ENCODE measurements at regions not wholly inside any gene's neighbourhood (a gene's known extent, or its start where the extent isn't known, plus 50 kb on each side); places are given as distances from the start of the nearest gene placed in this dataset.

DNA sequence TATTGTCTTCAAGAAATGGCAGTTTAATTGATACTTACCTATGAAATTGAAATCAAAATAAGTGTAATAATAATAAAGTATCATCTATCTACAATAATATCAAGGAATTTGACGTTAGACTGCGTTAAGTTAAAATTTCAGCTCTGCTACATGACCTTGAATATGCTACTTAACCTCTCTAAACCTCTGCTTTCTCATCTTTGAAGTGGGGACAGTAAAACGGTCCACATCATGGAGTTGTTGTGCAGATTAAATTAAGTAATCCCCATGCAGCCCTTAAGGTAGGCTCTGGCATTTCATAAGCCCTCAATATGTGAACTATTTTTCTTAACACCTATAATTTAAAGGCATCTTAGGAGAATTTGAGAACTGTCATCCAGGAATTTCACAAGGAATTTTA lies 252.4 kb upstream of the PHF14 start:
- H3K36me3 ChIP-seq (ENCODE audit: control insufficient read depth in 2 of 2, extremely low read depth in 1 of 2, insufficient read depth in 1 of 2, low read length in 1 of 2), result no peaks in the 10 kb centered on the region
- Mint-ChIP-seq H3K36me3 (no peaks in the 10 kb centered on the region), H3K27me3 (peaks cover 0 to 3% of the 10 kb centered on the region in 2 donors), H3K27ac (no peak overlapping the region), H3K4me3 (no peak overlapping the region), H3K9me3 (no peaks in the 10 kb centered on the region), H3K4me1 (no peaks in the 10 kb centered on the region)
- H3K27me3 ChIP-seq (replicated peaks in 1 of 2; ENCODE audit: control insufficient read depth in 2 of 2, extremely low read depth in 1 of 2, insufficient read depth in 2 of 2, low read length in 1 of 2), result no peaks in the 10 kb centered on the region
- no CpG with 5 or more reads among the region's 3 CpGs for WGBS (ENCODE audit: insufficient coverage)
- ATAC-seq (replicated peaks in 1 of 4) (no peak), DNase-seq (no peak)
- no peaks in the 10 kb centered on the region for H3K4me1 ChIP-seq (ENCODE audit: control insufficient read depth in 1 of 2, extremely low read depth in 1 of 2, insufficient read depth in 2 of 2, low read length in 2 of 2)
- POLR2A ChIA-PET, result no interaction called here
- H3K4me3 ChIP-seq (ENCODE audit: control insufficient read depth in 1 of 2, extremely low read depth in 1 of 2, low read length in 1 of 2), result no peak overlapping the region
- no peaks in the 10 kb centered on the region for H3K9me3 ChIP-seq
- CTCF ChIA-PET, result interaction anchor here in 1 of 2 donors (0.6 kb wide), 1 partner anchor 9 kb away, joined by 3 read pairs; no protein-coding TSS in a partner anchor
- H3K27ac ChIP-seq (ENCODE audit: low read length), result no peak overlapping the region

- no peak overlapping the region for H3K4me3 ChIP-seq (ENCODE audit: control insufficient read depth in 1 of 2, extremely low read depth in 1 of 2, low read length in 1 of 2)
- no peak overlapping the region for H3K4me3 Mint-ChIP-seq
- no peaks in the 10 kb centered on the region for H3K9me3 ChIP-seq
- WGBS (ENCODE audit: insufficient coverage), result no CpG with 5 or more reads among the region's 1 CpG
- no peaks in the 10 kb centered on the region for H3K4me1 Mint-ChIP-seq
- POLR2A ChIA-PET, result no interaction called here
- no peaks in the 10 kb centered on the region for H3K9me3 Mint-ChIP-seq
- ATAC-seq (replicated peaks in 1 of 4) (no peak), DNase-seq (no peak)
- CTCF ChIA-PET, result no interaction called here
- no peak overlapping the region for H3K27ac ChIP-seq (ENCODE audit: low read length)
- H3K27ac Mint-ChIP-seq, result no peak overlapping the region
- H3K4me1 ChIP-seq (ENCODE audit: control insufficient read depth in 1 of 2, extremely low read depth in 1 of 2, insufficient read depth in 2 of 2, low read length in 2 of 2), result no peaks in the 10 kb centered on the region
- H3K27me3 Mint-ChIP-seq, result peaks cover 0 to 3% of the 10 kb centered on the region in 2 donors
- no peaks in the 10 kb centered on the region for H3K36me3 Mint-ChIP-seq
- no peaks in the 10 kb centered on the region for H3K27me3 ChIP-seq (replicated peaks in 1 of 2; ENCODE audit: control insufficient read depth in 2 of 2, extremely low read depth in 1 of 2, insufficient read depth in 2 of 2, low read length in 1 of 2)
- no peaks in the 10 kb centered on the region for H3K36me3 ChIP-seq (ENCODE audit: control insufficient read depth in 2 of 2, extremely low read depth in 1 of 2, insufficient read depth in 1 of 2, low read length in 1 of 2)
These were observed 249.8 kb upstream of the PHF14 start for GRCh38 chr7:10723832-10724231.

- Histone ChIP-seq H3K36me3 (ENCODE audit: control insufficient read depth in 2 of 2, extremely low read depth in 1 of 2, insufficient read depth in 1 of 2, low read length in 1 of 2) (no peaks in the 10 kb centered on the region), H3K4me3 (ENCODE audit: control insufficient read depth in 1 of 2, extremely low read depth in 1 of 2, low read length in 1 of 2) (no peak overlapping the region), H3K4me1 (ENCODE audit: control insufficient read depth in 1 of 2, extremely low read depth in 1 of 2, insufficient read depth in 2 of 2, low read length in 2 of 2) (no peaks in the 10 kb centered on the region), H3K27me3 (replicated peaks in 1 of 2; ENCODE audit: control insufficient read depth in 2 of 2, extremely low read depth in 1 of 2, insufficient read depth in 2 of 2, low read length in 1 of 2) (no peaks in the 10 kb centered on the region), H3K9me3 (no peaks in the 10 kb centered on the region), H3K27ac (ENCODE audit: low read length) (no peak overlapping the region)
- no peaks in the 10 kb centered on the region for H3K9me3 Mint-ChIP-seq
- ATAC-seq (replicated peaks in 1 of 4), result no peak
- no CpG with 5 or more reads among the region's 1 CpG for WGBS (ENCODE audit: insufficient coverage)
- H3K4me1 Mint-ChIP-seq, result no peaks in the 10 kb centered on the region
- H3K4me3 Mint-ChIP-seq, result no peak overlapping the region
- POLR2A ChIA-PET, result no interaction called here
- H3K27me3 Mint-ChIP-seq, result peaks cover 0 to 3% of the 10 kb centered on the region in 2 donors
- CTCF ChIA-PET, result no interaction called here
- no peak for DNase-seq
- no peak overlapping the region for H3K27ac Mint-ChIP-seq
- no peaks in the 10 kb centered on the region for H3K36me3 Mint-ChIP-seq
These were observed 249.2 kb upstream of the PHF14 start for GRCh38 chr7:10724449-10724848.

DNA sequence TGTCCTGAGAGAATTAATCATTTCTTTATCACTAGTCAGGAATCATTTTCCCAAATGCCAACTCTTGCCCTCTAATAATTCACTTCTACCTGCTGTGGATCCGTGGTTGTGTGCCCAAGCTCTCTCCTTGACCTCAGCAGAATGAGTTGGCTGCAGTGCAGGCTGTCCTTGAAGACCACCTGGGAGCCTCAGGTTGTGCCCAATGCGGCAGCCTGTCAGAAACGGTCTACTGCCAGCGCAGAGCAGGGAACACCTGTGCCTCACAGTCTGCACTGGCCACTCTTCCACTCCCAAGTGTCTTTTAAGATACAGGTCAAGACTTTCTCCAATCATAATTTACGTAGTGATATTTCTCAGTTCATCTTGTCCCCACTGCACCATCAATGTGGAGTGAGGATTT lies 246.0 kb upstream of the PHF14 start:
- no peaks in the 10 kb centered on the region for H3K4me1 ChIP-seq (ENCODE audit: control insufficient read depth in 1 of 2, extremely low read depth in 1 of 2, insufficient read depth in 2 of 2, low read length in 2 of 2)
- ATAC-seq (replicated peaks in 1 of 4) (no peak), DNase-seq (no peak)
- Mint-ChIP-seq H3K27me3 (peaks cover 0 to 3% of the 10 kb centered on the region in 2 donors), H3K36me3 (no peaks in the 10 kb centered on the region), H3K4me1 (no peaks in the 10 kb centered on the region), H3K4me3 (no peak overlapping the region), H3K9me3 (peaks cover 0 to 5% (median 0%) of the 10 kb centered on the region in 3 donors), H3K27ac (no peak overlapping the region)
- H3K27ac ChIP-seq (ENCODE audit: low read length), result no peak overlapping the region
- H3K4me3 ChIP-seq (ENCODE audit: control insufficient read depth in 1 of 2, extremely low read depth in 1 of 2, low read length in 1 of 2), result no peak overlapping the region
- ChIA-PET POLR2A (no interaction called here), CTCF (no interaction called here)
- WGBS (ENCODE audit: insufficient coverage), result 72% methylated on average over 4 of the region's 5 CpGs
- no peaks in the 10 kb centered on the region for H3K36me3 ChIP-seq (ENCODE audit: control insufficient read depth in 2 of 2, extremely low read depth in 1 of 2, insufficient read depth in 1 of 2, low read length in 1 of 2)
- no peaks in the 10 kb centered on the region for H3K9me3 ChIP-seq
- no peaks in the 10 kb centered on the region for H3K27me3 ChIP-seq (replicated peaks in 1 of 2; ENCODE audit: control insufficient read depth in 2 of 2, extremely low read depth in 1 of 2, insufficient read depth in 2 of 2, low read length in 1 of 2)

- no peaks in the 10 kb centered on the region for H3K27me3 ChIP-seq (replicated peaks in 1 of 2; ENCODE audit: control insufficient read depth in 2 of 2, extremely low read depth in 1 of 2, insufficient read depth in 2 of 2, low read length in 1 of 2)
- no peaks in the 10 kb centered on the region for H3K9me3 ChIP-seq
- H3K36me3 ChIP-seq (ENCODE audit: control insufficient read depth in 2 of 2, extremely low read depth in 1 of 2, insufficient read depth in 1 of 2, low read length in 1 of 2), result no peaks in the 10 kb centered on the region
- no peaks in the 10 kb centered on the region for H3K4me1 ChIP-seq (ENCODE audit: control insufficient read depth in 1 of 2, extremely low read depth in 1 of 2, insufficient read depth in 2 of 2, low read length in 2 of 2)
- ATAC-seq (replicated peaks in 1 of 4) (no peak), DNase-seq (no peak)
- H3K4me3 ChIP-seq (ENCODE audit: control insufficient read depth in 1 of 2, extremely low read depth in 1 of 2, low read length in 1 of 2), result no peak overlapping the region
- no peaks in the 10 kb centered on the region for H3K36me3 Mint-ChIP-seq
- H3K27me3 Mint-ChIP-seq, result no peaks in the 10 kb centered on the region
- POLR2A ChIA-PET, result no interaction called here
- 38% methylated on average over 1 of the region's 4 CpGs for WGBS (ENCODE audit: insufficient coverage)
- H3K4me3 Mint-ChIP-seq, result no peak overlapping the region
- no peak overlapping the region for H3K27ac Mint-ChIP-seq
- peaks cover 0 to 5% (median 0%) of the 10 kb centered on the region in 3 donors for H3K9me3 Mint-ChIP-seq
- no peaks in the 10 kb centered on the region for H3K4me1 Mint-ChIP-seq
- no peak overlapping the region for H3K27ac ChIP-seq (ENCODE audit: low read length)
- CTCF ChIA-PET, result interaction anchor here in 1 of 2 donors (0.6 kb wide), 1 partner anchor 10 kb away, joined by 3 read pairs; no protein-coding TSS in a partner anchor
These were observed 242.4 kb upstream of the PHF14 start for GRCh38 chr7:10731253-10731773.

DNA sequence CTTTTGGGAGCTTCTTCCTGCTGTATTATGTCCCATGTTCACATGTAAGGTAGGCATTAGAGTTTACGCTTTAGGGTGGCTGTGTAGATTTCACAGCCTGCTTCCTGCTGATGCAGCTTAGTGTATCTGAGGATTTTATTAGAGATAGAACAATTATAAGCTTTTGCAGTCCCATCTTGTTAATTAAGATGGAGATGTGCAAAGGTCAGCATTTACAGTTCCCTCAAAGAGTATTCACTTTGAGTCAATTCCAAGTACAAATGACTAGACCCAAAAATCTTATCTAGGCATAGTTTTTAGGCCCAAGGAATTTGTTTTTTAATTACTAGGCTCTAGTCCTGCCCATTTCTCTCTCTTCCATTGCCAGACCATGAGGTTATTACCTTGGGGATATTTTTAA lies 239.9 kb upstream of the PHF14 start:
- CTCF ChIA-PET, result no interaction called here
- Histone ChIP-seq H3K9me3 (no peaks in the 10 kb centered on the region), H3K36me3 (ENCODE audit: control insufficient read depth in 2 of 2, extremely low read depth in 1 of 2, insufficient read depth in 1 of 2, low read length in 1 of 2) (no peaks in the 10 kb centered on the region), H3K27ac (ENCODE audit: low read length) (no peak overlapping the region), H3K27me3 (replicated peaks in 1 of 2; ENCODE audit: control insufficient read depth in 2 of 2, extremely low read depth in 1 of 2, insufficient read depth in 2 of 2, low read length in 1 of 2) (no peaks in the 10 kb centered on the region), H3K4me3 (ENCODE audit: control insufficient read depth in 1 of 2, extremely low read depth in 1 of 2, low read length in 1 of 2) (no peak overlapping the region), H3K4me1 (ENCODE audit: control insufficient read depth in 1 of 2, extremely low read depth in 1 of 2, insufficient read depth in 2 of 2, low read length in 2 of 2) (no peaks in the 10 kb centered on the region)
- WGBS (ENCODE audit: insufficient coverage), result no CpG with 5 or more reads among the region's 1 CpG
- H3K4me3 Mint-ChIP-seq, result no peak overlapping the region
- H3K27ac Mint-ChIP-seq, result no peak overlapping the region
- H3K27me3 Mint-ChIP-seq, result peaks cover 0 to 2% of the 10 kb centered on the region in 2 donors
- H3K4me1 Mint-ChIP-seq, result no peaks in the 10 kb centered on the region
- no peaks in the 10 kb centered on the region for H3K36me3 Mint-ChIP-seq
- ATAC-seq (replicated peaks in 1 of 4) (no peak), DNase-seq (no peak)
- H3K9me3 Mint-ChIP-seq, result peaks cover 0 to 5% (median 0%) of the 10 kb centered on the region in 3 donors
- POLR2A ChIA-PET, result no interaction called here

DNA sequence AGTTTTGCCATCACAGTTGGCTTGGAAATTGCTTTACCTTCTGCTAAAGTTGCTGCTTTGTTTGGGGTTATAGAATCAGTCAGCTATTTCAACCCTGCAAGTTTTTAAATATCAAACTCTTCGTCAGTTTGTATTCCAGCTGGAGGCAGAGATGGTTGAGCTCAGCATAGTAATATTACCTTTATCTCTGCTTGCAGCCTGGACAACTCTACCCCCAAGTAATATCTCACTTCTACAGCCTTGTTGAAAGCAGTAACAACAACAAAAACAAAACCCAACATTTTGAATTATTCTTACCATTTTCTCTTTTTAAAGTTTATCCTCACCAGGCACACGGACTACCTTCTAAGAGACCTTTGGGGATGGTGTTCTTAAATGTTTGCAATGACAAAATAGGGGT lies 239.1 kb upstream of the PHF14 start:
- H3K27ac ChIP-seq (ENCODE audit: low read length), result no peak overlapping the region
- no peaks in the 10 kb centered on the region for H3K4me1 ChIP-seq (ENCODE audit: control insufficient read depth in 1 of 2, extremely low read depth in 1 of 2, insufficient read depth in 2 of 2, low read length in 2 of 2)
- H3K9me3 ChIP-seq, result no peaks in the 10 kb centered on the region
- Mint-ChIP-seq H3K9me3 (peaks cover 0 to 5% (median 0%) of the 10 kb centered on the region in 3 donors), H3K4me3 (no peak overlapping the region), H3K36me3 (no peaks in the 10 kb centered on the region), H3K4me1 (no peaks in the 10 kb centered on the region), H3K27ac (no peak overlapping the region), H3K27me3 (peaks cover 0 to 2% of the 10 kb centered on the region in 2 donors)
- ATAC-seq (replicated peaks in 1 of 4), result no peak
- 60% methylated on average over 1 of the region's 2 CpGs for WGBS (ENCODE audit: insufficient coverage)
- POLR2A ChIA-PET, result no interaction called here
- DNase-seq, result no peak
- no peaks in the 10 kb centered on the region for H3K27me3 ChIP-seq (replicated peaks in 1 of 2; ENCODE audit: control insufficient read depth in 2 of 2, extremely low read depth in 1 of 2, insufficient read depth in 2 of 2, low read length in 1 of 2)
- no peaks in the 10 kb centered on the region for H3K36me3 ChIP-seq (ENCODE audit: control insufficient read depth in 2 of 2, extremely low read depth in 1 of 2, insufficient read depth in 1 of 2, low read length in 1 of 2)
- no peak overlapping the region for H3K4me3 ChIP-seq (ENCODE audit: control insufficient read depth in 1 of 2, extremely low read depth in 1 of 2, low read length in 1 of 2)
- CTCF ChIA-PET, result no interaction called here

Data from T-cell (primary cell).